B cell (primary cell): ENCODE measurements at regions not wholly inside any gene's neighbourhood (a gene's known extent, or its start where the extent isn't known, plus 50 kb on each side); places are given as distances from the start of the nearest gene placed in this dataset.

Source experiments
- ATAC-seq: fragments of 200-7000 bp; cut with Tn5 transposase; one replicate; pipeline ENCODE4 v1.10.0; 2021; ENCODE audit warnings: low read depth, mild to moderate bottlenecking, moderate number of reproducible peaks, moderate library complexity
- CTCF ChIA-PET: fragments of 350-600 bp; sonication (Branson Sonifier 250); formaldehyde crosslinking; loops from one replicate; lab custom pipeline; 2021; ENCODE audit warnings: antibody characterized with exemption, inconsistent platforms; lab: Charles Lee
- POLR2A ChIA-PET: fragments of 350-600 bp; sonication (Branson Sonifier 250); formaldehyde crosslinking; loops from one replicate; lab custom pipeline; 2021; ENCODE audit warnings: antibody characterized with exemption; lab: Charles Lee
- DNase-seq: peaks from one replicate; pipeline ENCODE4 v3.0.0; 2013
- H2AFZ ChIP-seq: 2 replicates; pipeline ENCODE4 v1.6.1; 2012; ENCODE audit warnings: mild to moderate bottlenecking, low read depth, low read length; ENCODE audit not compliant: insufficient read depth, poor library complexity, severe bottlenecking
- H3K27ac ChIP-seq, 2 donors: 1 replicate in 1 of 2; 2 replicates in 1 of 2; pipeline ENCODE4 v1.5.1; 2012 to 2013; ENCODE audit warnings: low read length in 2 of 2, mild to moderate bottlenecking in 2 of 2, moderate library complexity in 1 of 2
- H3K27me3 ChIP-seq, 4 experiments: fragments of 200-600 bp in 1 of 4; sonication (generic) in 1 of 4; replicated peaks in 1 of 4; 1 replicate in 2 of 4; 2 replicates in 2 of 4; pipeline versions ENCODE4 v1.6.1 to v1.7.0; 2013 to 2016; ENCODE audit warnings: low read length in 3 of 4, mild to moderate bottlenecking in 2 of 4, mixed read lengths in 1 of 4, moderate library complexity in 1 of 4; ENCODE audit not compliant: insufficient read depth in 4 of 4, control insufficient read depth in 3 of 4; ENCODE audit errors: control extremely low read depth in 1 of 4
- H3K36me3 ChIP-seq, 2 experiments: replicated peaks in 1 of 2; 1 replicate in 1 of 2; 2 replicates in 1 of 2; pipeline versions ENCODE4 v1.6.1 to v1.7.1; 2013; ENCODE audit warnings: low read length in 1 of 2; ENCODE audit not compliant: insufficient read depth in 2 of 2, control insufficient read depth in 1 of 2; ENCODE audit errors: control extremely low read depth in 1 of 2, extremely low read depth in 1 of 2
- H3K4me1 ChIP-seq, 2 donors: fragments of 200-600 bp in 1 of 2; sonication (generic) in 1 of 2; 1 replicate in 1 of 2; 2 replicates in 1 of 2; pipeline versions ENCODE4 v1.5.1 to v1.6.1; 2013 to 2017; ENCODE audit warnings: low read length in 2 of 2; ENCODE audit not compliant: control insufficient read depth in 2 of 2, insufficient read depth in 2 of 2
- H3K4me2 ChIP-seq: replicated peaks from 2 replicates; pipeline ENCODE3; 2012; ENCODE audit warnings: mild to moderate bottlenecking, low read depth, low read length; ENCODE audit not compliant: poor library complexity, severe bottlenecking
- H3K4me3 ChIP-seq, 5 experiments: fragments of 200-600 bp in 1 of 5; sonication (generic) in 1 of 5; 1 replicate in 3 of 5; 2 replicates in 2 of 5; pipeline versions ENCODE4 v1.5.1 to v1.7.0; 2011 to 2016; ENCODE audit warnings: low read length in 4 of 5, mild to moderate bottlenecking in 4 of 5, low read depth in 2 of 5, control low read depth in 1 of 5, moderate library complexity in 1 of 5; ENCODE audit not compliant: insufficient read depth in 1 of 5; ENCODE audit errors: control extremely low read depth in 1 of 5, extremely low read depth in 1 of 5
- H3K79me2 ChIP-seq: fragments of 200-600 bp; sonication (generic); one replicate; pipeline ENCODE4 v1.6.0; 2016; ENCODE audit warnings: low read length; ENCODE audit not compliant: control insufficient read depth, insufficient read depth
- H3K9ac ChIP-seq: fragments of 200-600 bp; sonication (generic); 2 replicates; pipeline ENCODE4 v1.6.1; 2017; ENCODE audit warnings: mild to moderate bottlenecking, low read length, moderate library complexity
- H3K9me3 ChIP-seq, 3 donors: one replicate each; pipeline versions ENCODE4 v1.6.1 to v1.7.1; 2013; ENCODE audit warnings: low read length in 2 of 3; ENCODE audit not compliant: control insufficient read depth in 2 of 3, insufficient read depth in 1 of 3; ENCODE audit errors: control extremely low read depth in 1 of 3
- H4K20me1 ChIP-seq: 2 replicates; pipeline ENCODE4 v1.6.0; 2012; ENCODE audit warnings: mild to moderate bottlenecking, low read length; ENCODE audit not compliant: insufficient read depth, control insufficient read depth, poor library complexity, severe bottlenecking
- H3K27ac Mint-ChIP-seq: one replicate; pipeline ENCODE4 v1.8.0; 2021; ENCODE audit warnings: mixed read lengths
- H3K27me3 Mint-ChIP-seq: one replicate; pipeline ENCODE4 v1.8.0; 2021; ENCODE audit warnings: mixed read lengths
- H3K4me1 Mint-ChIP-seq: one replicate; pipeline ENCODE4 v1.8.0; 2021; ENCODE audit warnings: mixed read lengths
- H3K4me3 Mint-ChIP-seq: one replicate; pipeline ENCODE4 v1.8.0; 2021; ENCODE audit warnings: mixed read lengths
- H3K9me3 Mint-ChIP-seq: one replicate; pipeline ENCODE4 v1.8.0; 2022; ENCODE audit warnings: mixed read lengths; ENCODE audit not compliant: insufficient read depth
- EZH2 ChIP-seq: IDR thresholded peaks from 2 replicates; pipeline ENCODE4 v1.6.1; 2012; ENCODE audit warnings: borderline replicate concordance, low read depth, mild to moderate bottlenecking, moderate library complexity, low read length; ENCODE audit not compliant: insufficient read depth, poor library complexity, severe bottlenecking
- WGBS: methylation state at CpG from one replicate; pipeline ENCODE4 v1.1.5; 2013; ENCODE audit warnings: missing lambda C conversion rate; ENCODE audit not compliant: insufficient coverage; 5-methylcytosine and 5-hydroxymethylcytosine counted together
- intact Hi-C: fragments of 100-400 bp; cut with micrococcal nuclease; formaldehyde crosslinking; loops from one replicate; pipeline ENCODE4 v1.10.0; 2022
- TF ChIP-seq, protein P1 (sequence below): fragments of 200-600 bp; IDR thresholded peaks from one replicate; pipeline ENCODE4 v1.8.0; 2022; ENCODE audit warnings: antibody characterized with exemption, mild to moderate bottlenecking

- CTCF ChIA-PET, result no interaction called here
- DNase-seq, result no peak
- Histone ChIP-seq H3K9me3 (no peaks in the 10 kb centered on the region), H3K79me2 (no peaks in the 10 kb centered on the region), H3K36me3 (no peaks in the 10 kb centered on the region), H3K4me2 (no peak overlapping the region), H3K27me3 (no peaks in the 10 kb centered on the region), H2AFZ (no peak overlapping the region), H3K27ac (no peak overlapping the region), H3K4me1 (no peaks in the 10 kb centered on the region), H3K9ac (no peak overlapping the region), H3K4me3 (no peak overlapping the region), H4K20me1 (no peaks in the 10 kb centered on the region)
- intact Hi-C loops, result no loop called here
- no peak overlapping the region for H3K27ac Mint-ChIP-seq
- no peak overlapping the region for H3K4me3 Mint-ChIP-seq
- TF ChIP-seq EZH2, result no peak
- TF ChIP-seq, protein P1, sequence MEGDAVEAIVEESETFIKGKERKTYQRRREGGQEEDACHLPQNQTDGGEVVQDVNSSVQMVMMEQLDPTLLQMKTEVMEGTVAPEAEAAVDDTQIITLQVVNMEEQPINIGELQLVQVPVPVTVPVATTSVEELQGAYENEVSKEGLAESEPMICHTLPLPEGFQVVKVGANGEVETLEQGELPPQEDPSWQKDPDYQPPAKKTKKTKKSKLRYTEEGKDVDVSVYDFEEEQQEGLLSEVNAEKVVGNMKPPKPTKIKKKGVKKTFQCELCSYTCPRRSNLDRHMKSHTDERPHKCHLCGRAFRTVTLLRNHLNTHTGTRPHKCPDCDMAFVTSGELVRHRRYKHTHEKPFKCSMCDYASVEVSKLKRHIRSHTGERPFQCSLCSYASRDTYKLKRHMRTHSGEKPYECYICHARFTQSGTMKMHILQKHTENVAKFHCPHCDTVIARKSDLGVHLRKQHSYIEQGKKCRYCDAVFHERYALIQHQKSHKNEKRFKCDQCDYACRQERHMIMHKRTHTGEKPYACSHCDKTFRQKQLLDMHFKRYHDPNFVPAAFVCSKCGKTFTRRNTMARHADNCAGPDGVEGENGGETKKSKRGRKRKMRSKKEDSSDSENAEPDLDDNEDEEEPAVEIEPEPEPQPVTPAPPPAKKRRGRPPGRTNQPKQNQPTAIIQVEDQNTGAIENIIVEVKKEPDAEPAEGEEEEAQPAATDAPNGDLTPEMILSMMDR, result no peak
- H3K9me3 Mint-ChIP-seq, result no peaks in the 10 kb centered on the region
- no peak for ATAC-seq
- POLR2A ChIA-PET, result no interaction called here
- WGBS, result no CpG with 5 or more reads among the region's 1 CpG
- H3K27me3 Mint-ChIP-seq, result no peaks in the 10 kb centered on the region
- H3K4me1 Mint-ChIP-seq, result no peaks in the 10 kb centered on the region
Observed at GRCh38 chr3:144477593-144477992, 506.0 kb downstream of the DIPK2A start.

DNA sequence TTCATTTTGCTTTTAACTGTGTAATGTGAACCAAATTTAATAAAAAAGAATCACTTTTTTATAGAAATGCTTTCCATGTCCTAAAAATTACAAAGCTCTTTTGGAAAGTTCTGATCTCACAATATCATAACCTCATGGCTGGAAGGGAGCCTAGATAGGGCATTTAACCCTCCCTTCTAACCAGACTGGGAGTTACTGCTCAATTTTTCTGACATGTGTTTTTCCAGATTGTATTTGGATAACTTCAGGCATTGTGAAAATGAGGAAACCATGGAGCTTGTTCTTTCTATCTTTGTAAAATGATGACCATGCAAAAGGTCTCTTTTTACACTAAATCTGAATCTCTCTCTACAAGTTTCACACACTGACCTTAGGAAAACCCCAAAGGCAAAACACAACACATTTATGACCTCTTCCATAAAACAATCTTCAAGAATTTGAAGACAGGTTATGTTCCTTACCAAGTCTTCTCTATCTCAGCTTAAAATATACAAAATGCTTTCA, 508.8 kb downstream of the DIPK2A start:
- no peaks in the 10 kb centered on the region for H3K4me1 ChIP-seq
- Mint-ChIP-seq H3K9me3 (no peaks in the 10 kb centered on the region), H3K27me3 (no peaks in the 10 kb centered on the region), H3K4me3 (no peak overlapping the region), H3K27ac (no peak overlapping the region), H3K4me1 (no peaks in the 10 kb centered on the region)
- H4K20me1 ChIP-seq, result no peaks in the 10 kb centered on the region
- POLR2A ChIA-PET, result no interaction called here
- CTCF ChIA-PET, result interaction anchor here (0.8 kb wide), 1 partner anchor 9 kb away, joined by 3 read pairs; no protein-coding TSS in a partner anchor
- DNase-seq (no peak), ATAC-seq (no peak)
- intact Hi-C loops, result no loop called here
- H3K27ac ChIP-seq, result no peak overlapping the region
- TF ChIP-seq EZH2, result no peak
- TF ChIP-seq, protein P1, result no peak
- no peaks in the 10 kb centered on the region for H3K9me3 ChIP-seq
- no peak overlapping the region for H2AFZ ChIP-seq
- no peak overlapping the region for H3K9ac ChIP-seq
- no peaks in the 10 kb centered on the region for H3K36me3 ChIP-seq
- no peaks in the 10 kb centered on the region for H3K79me2 ChIP-seq
- no peaks in the 10 kb centered on the region for H3K27me3 ChIP-seq
- H3K4me2 ChIP-seq, result no peak overlapping the region
- no peak overlapping the region for H3K4me3 ChIP-seq
